ENCODE measurements at regions not wholly inside any gene's neighbourhood (a gene's known extent, or its start where the extent isn't known, plus 50 kb on each side); places are given as distances from the start of the nearest gene placed in this dataset.

DNA sequence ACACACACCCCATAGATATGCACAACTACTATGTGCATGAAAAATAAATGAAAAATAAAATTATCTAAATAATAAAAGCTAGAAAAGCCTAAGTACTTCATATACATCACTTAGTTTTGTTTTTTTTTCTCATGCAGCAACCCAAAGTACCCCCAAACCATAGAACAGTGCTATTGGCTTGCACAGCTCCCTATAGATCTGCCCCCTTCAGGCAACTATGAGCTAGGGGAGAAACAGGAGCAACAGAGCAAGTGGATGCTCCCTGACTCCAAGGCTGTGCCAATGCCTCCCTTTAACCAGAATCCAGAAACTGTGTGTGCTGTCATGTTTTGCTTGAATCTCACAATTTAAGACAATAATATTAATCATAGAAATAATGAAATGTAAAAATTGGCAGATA lies 605.5 kb downstream of the TOX3 start:
- TF ChIP-seq, protein P1, sequence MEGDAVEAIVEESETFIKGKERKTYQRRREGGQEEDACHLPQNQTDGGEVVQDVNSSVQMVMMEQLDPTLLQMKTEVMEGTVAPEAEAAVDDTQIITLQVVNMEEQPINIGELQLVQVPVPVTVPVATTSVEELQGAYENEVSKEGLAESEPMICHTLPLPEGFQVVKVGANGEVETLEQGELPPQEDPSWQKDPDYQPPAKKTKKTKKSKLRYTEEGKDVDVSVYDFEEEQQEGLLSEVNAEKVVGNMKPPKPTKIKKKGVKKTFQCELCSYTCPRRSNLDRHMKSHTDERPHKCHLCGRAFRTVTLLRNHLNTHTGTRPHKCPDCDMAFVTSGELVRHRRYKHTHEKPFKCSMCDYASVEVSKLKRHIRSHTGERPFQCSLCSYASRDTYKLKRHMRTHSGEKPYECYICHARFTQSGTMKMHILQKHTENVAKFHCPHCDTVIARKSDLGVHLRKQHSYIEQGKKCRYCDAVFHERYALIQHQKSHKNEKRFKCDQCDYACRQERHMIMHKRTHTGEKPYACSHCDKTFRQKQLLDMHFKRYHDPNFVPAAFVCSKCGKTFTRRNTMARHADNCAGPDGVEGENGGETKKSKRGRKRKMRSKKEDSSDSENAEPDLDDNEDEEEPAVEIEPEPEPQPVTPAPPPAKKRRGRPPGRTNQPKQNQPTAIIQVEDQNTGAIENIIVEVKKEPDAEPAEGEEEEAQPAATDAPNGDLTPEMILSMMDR (conservative IDR thresholded peaks at IDR 0.05; ENCODE audit: low read depth, low read length) = no peak
- no peak for TF ChIP-seq CEBPB (IDR thresholded peaks at IDR 0.05; ENCODE audit: low read depth, low read length)
- TF ChIP-seq USF2 (IDR thresholded peaks at IDR 0.05; ENCODE audit: low read depth, low read length) = no peak
- TF ChIP-seq RCOR1 (IDR thresholded peaks at IDR 0.05; ENCODE audit: insufficient replicate concordance, low read length) = no peak
- TF ChIP-seq POLR2A (IDR thresholded peaks at IDR 0.05; ENCODE audit: low read depth, low read length) = no peak

Data from IMR-90 (cell line).